ENCODE measurements at regions not wholly inside any gene's neighbourhood (a gene's known extent, or its start where the extent isn't known, plus 50 kb on each side); places are given as distances from the start of the nearest gene placed in this dataset.

DNA sequence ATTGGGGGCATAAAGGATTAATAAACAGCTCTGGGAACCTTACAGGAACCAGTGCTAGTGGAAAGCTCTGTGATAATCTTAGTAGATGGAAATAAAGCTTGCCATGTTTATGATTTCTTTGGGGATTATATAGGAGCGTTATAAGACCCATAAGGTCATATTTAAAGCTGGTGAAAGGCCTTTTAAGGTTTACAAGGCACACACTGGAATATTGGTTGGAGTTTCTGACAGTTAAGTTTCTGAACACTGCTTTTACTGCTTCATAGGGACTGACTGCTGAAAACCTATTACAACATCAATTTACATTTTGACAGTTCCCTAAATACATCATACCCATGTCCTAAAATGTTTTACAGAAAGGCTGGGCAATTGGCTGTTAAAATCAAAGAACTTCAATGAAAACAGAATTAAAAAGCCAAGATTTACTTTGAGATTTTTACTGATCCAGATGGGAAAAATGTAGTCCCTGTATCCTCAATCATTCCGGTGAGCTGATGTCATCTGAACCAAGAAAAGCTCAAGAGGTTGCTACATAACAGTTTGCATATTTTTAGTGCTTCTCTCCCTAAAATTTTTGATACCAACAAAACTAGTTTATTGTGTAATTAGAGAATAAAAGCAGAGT is 153.7 kb upstream of the IGF1 start:
- TF ChIP-seq, protein P1, sequence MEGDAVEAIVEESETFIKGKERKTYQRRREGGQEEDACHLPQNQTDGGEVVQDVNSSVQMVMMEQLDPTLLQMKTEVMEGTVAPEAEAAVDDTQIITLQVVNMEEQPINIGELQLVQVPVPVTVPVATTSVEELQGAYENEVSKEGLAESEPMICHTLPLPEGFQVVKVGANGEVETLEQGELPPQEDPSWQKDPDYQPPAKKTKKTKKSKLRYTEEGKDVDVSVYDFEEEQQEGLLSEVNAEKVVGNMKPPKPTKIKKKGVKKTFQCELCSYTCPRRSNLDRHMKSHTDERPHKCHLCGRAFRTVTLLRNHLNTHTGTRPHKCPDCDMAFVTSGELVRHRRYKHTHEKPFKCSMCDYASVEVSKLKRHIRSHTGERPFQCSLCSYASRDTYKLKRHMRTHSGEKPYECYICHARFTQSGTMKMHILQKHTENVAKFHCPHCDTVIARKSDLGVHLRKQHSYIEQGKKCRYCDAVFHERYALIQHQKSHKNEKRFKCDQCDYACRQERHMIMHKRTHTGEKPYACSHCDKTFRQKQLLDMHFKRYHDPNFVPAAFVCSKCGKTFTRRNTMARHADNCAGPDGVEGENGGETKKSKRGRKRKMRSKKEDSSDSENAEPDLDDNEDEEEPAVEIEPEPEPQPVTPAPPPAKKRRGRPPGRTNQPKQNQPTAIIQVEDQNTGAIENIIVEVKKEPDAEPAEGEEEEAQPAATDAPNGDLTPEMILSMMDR (IDR thresholded peaks at IDR 0.05; ENCODE audit: low read depth, low read length) = no peak
- TF ChIP-seq POLR2A (IDR thresholded peaks at IDR 0.05; ENCODE audit: extremely low read depth, insufficient read length) = no peak

All from NB4 (cell line).